ENCODE measurements at regions not wholly inside any gene's neighbourhood (a gene's known extent, or its start where the extent isn't known, plus 50 kb on each side); places are given as distances from the start of the nearest gene placed in this dataset.

- Histone ChIP-seq H3K27me3 (ENCODE audit: control insufficient read depth, insufficient read depth, low read length, poor library complexity, severe bottlenecking) (no peaks in the 10 kb centered on the region), H3K36me3 (ENCODE audit: control insufficient read depth, insufficient read depth, low read length) (no peaks in the 10 kb centered on the region), H3K9me3 (ENCODE audit: control insufficient read depth, low read length) (no peaks in the 10 kb centered on the region), H3K27ac (ENCODE audit: insufficient read depth, low read depth, low read length, poor library complexity, severe bottlenecking) (no peak overlapping the region), H3K4me1 (ENCODE audit: control insufficient read depth, insufficient read depth, low read length) (no peaks in the 10 kb centered on the region), H3K4me3 (ENCODE audit: insufficient read depth, low read depth, low read length) (no peak overlapping the region)
- 88 to 100% methylated on average over 2 of the region's 2 CpGs for WGBS, 2 experiments
These were observed 205.3 kb upstream of the DACH1 start for GRCh38 chr13:72072261-72072660.

DNA sequence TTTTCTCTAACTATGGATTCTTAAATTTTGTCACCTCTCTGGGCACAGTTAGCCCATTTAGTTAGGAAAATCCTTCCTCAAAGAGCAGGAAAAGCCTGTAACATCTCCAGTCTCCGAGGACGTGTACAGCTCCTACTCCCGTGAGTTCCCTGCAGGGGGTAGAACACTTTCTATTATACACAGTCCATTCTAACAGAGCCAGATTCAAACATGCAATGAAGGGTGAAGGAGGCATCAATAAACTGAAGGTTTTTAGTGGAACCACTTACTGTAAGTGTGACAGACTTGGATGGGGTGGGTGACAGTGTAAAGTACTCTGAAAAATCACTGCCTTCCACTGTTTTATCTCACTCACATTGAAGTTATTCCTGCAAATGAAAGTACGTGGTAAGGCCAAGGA, 204.7 kb upstream of the DACH1 start:
- WGBS, 2 experiments = 79 to 92% methylated on average over 2 to 4 of the region's 4 CpGs
- H3K9me3 ChIP-seq (ENCODE audit: control insufficient read depth, low read length) = no peaks in the 10 kb centered on the region
- no peak overlapping the region for H3K4me3 ChIP-seq (ENCODE audit: insufficient read depth, low read depth, low read length)
- H3K36me3 ChIP-seq (ENCODE audit: control insufficient read depth, insufficient read depth, low read length) = no peaks in the 10 kb centered on the region
- no peak overlapping the region for H3K27ac ChIP-seq (ENCODE audit: insufficient read depth, low read depth, low read length, poor library complexity, severe bottlenecking)
- no peaks in the 10 kb centered on the region for H3K4me1 ChIP-seq (ENCODE audit: control insufficient read depth, insufficient read depth, low read length)
- H3K27me3 ChIP-seq (ENCODE audit: control insufficient read depth, insufficient read depth, low read length, poor library complexity, severe bottlenecking) = no peaks in the 10 kb centered on the region

- no peaks in the 10 kb centered on the region for H3K9me3 ChIP-seq (ENCODE audit: control insufficient read depth, low read length)
- no peaks in the 10 kb centered on the region for H3K4me1 ChIP-seq (ENCODE audit: control insufficient read depth, insufficient read depth, low read length)
- H3K36me3 ChIP-seq (ENCODE audit: control insufficient read depth, insufficient read depth, low read length) = no peaks in the 10 kb centered on the region
- no peak overlapping the region for H3K4me3 ChIP-seq (ENCODE audit: insufficient read depth, low read depth, low read length)
- peaks cover 10% of the 10 kb centered on the region for H3K27me3 ChIP-seq (ENCODE audit: control insufficient read depth, insufficient read depth, low read length, poor library complexity, severe bottlenecking)
- WGBS, 2 experiments = 10 to 15% methylated on average over 7 of the region's 7 CpGs
- no peak overlapping the region for H3K27ac ChIP-seq (ENCODE audit: insufficient read depth, low read depth, low read length, poor library complexity, severe bottlenecking)
These were observed 195.6 kb upstream of the DACH1 start for GRCh38 chr13:72062566-72062965.

DNA sequence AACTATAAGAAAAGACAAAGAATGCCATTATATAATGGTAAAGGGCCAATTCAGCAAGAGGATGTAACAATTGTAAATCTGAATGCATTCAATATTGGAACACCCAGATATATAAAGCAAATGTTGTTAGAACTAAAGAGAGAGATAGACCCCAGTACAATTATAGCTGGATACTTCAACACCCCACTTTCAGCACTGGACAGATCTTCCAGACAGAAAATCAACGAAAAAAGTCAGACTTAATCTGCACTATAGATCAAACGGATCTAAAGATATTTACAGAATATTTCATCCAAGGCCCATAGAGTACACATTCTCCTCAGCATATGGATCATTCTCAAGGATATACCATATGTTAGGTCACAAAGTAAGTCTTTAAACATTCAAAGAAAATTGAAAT, 194.6 kb upstream of the DACH1 start:
- peaks cover 10% of the 10 kb centered on the region for H3K27me3 ChIP-seq (ENCODE audit: control insufficient read depth, insufficient read depth, low read length, poor library complexity, severe bottlenecking)
- no peak overlapping the region for H3K27ac ChIP-seq (ENCODE audit: insufficient read depth, low read depth, low read length, poor library complexity, severe bottlenecking)
- no peaks in the 10 kb centered on the region for H3K4me1 ChIP-seq (ENCODE audit: control insufficient read depth, insufficient read depth, low read length)
- WGBS, 2 experiments = 86 to 93% methylated on average over 2 of the region's 2 CpGs
- H3K36me3 ChIP-seq (ENCODE audit: control insufficient read depth, insufficient read depth, low read length) = no peaks in the 10 kb centered on the region
- no peaks in the 10 kb centered on the region for H3K9me3 ChIP-seq (ENCODE audit: control insufficient read depth, low read length)
- no peak overlapping the region for H3K4me3 ChIP-seq (ENCODE audit: insufficient read depth, low read depth, low read length)

DNA sequence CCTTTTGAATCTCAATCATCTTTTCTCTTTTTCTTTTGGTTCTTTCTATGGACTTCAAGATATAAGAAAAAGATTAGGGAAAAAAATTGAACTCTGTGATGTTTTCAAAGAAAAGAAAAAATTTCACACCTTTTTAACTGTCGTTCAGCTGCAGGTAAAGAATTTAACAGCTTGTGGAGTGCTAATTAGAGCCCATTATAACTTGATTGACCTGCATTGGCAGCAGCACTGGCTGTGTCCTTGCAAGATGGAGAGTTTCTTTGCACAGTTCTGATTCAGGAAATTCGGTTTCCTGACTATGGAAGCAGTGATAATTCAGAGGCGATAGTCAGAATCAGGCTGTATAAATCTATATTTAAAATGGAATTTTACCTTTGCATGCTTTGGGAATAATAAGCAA, 183.2 kb upstream of the DACH1 start:
- no peaks in the 10 kb centered on the region for H3K9me3 ChIP-seq (ENCODE audit: control insufficient read depth, low read length)
- H3K36me3 ChIP-seq (ENCODE audit: control insufficient read depth, insufficient read depth, low read length) = no peaks in the 10 kb centered on the region
- no peaks in the 10 kb centered on the region for H3K27me3 ChIP-seq (ENCODE audit: control insufficient read depth, insufficient read depth, low read length, poor library complexity, severe bottlenecking)
- 58 to 62% methylated on average over 3 of the region's 3 CpGs for WGBS, 2 experiments
- H3K27ac ChIP-seq (ENCODE audit: insufficient read depth, low read depth, low read length, poor library complexity, severe bottlenecking) = no peak overlapping the region
- no peak overlapping the region for H3K4me3 ChIP-seq (ENCODE audit: insufficient read depth, low read depth, low read length)
- no peaks in the 10 kb centered on the region for H3K4me1 ChIP-seq (ENCODE audit: control insufficient read depth, insufficient read depth, low read length)

DNA sequence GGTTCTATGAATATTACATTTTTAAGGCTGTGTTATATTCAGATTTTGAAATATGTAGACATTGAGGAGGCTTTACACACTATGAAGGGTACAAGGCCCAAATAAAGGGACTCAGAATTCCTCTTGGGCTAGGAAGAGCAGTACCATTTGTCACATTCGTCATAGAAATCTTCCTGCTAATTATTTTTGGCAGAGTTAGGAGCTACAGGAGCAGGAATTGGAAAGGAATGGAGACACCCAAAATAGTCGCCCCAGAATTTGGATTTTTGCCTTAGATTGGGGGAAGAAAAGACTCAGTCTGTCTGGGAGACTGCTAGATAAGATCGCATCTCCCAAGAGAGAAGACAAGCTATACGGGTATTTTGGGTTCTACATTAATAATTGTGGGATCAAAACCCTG, 176.4 kb upstream of the DACH1 start:
- H3K27me3 ChIP-seq (ENCODE audit: control insufficient read depth, insufficient read depth, low read length, poor library complexity, severe bottlenecking) = no peaks in the 10 kb centered on the region
- H3K9me3 ChIP-seq (ENCODE audit: control insufficient read depth, low read length) = no peaks in the 10 kb centered on the region
- H3K36me3 ChIP-seq (ENCODE audit: control insufficient read depth, insufficient read depth, low read length) = no peaks in the 10 kb centered on the region
- H3K4me3 ChIP-seq (ENCODE audit: insufficient read depth, low read depth, low read length) = no peak overlapping the region
- no peak overlapping the region for H3K27ac ChIP-seq (ENCODE audit: insufficient read depth, low read depth, low read length, poor library complexity, severe bottlenecking)
- WGBS, 2 experiments = 96 to 97% methylated on average over 4 of the region's 4 CpGs
- no peaks in the 10 kb centered on the region for H3K4me1 ChIP-seq (ENCODE audit: control insufficient read depth, insufficient read depth, low read length)

DNA sequence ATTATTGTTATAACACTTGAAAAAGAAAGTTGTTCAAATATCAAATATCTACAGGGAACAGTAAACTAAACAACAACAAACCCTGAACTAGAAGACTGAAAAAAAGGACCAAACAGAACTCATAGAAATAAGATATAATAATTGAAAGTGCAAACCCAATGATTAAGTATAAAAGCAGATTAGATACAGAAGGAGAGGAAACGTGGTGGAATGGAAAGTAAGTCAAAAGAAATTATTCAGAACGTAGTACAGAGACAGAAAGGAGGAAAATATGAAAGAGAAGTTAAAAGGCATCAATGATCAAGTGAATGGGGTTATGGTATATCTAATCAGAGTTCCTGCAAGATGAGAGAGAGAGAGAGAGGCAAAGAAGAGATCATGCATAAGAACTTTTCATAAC, 174.2 kb upstream of the DACH1 start:
- H3K27me3 ChIP-seq (ENCODE audit: control insufficient read depth, insufficient read depth, low read length, poor library complexity, severe bottlenecking) = no peaks in the 10 kb centered on the region
- WGBS, 2 experiments = 87 to 88% methylated on average over 2 of the region's 2 CpGs
- H3K27ac ChIP-seq (ENCODE audit: insufficient read depth, low read depth, low read length, poor library complexity, severe bottlenecking) = no peak overlapping the region
- H3K36me3 ChIP-seq (ENCODE audit: control insufficient read depth, insufficient read depth, low read length) = no peaks in the 10 kb centered on the region
- no peaks in the 10 kb centered on the region for H3K4me1 ChIP-seq (ENCODE audit: control insufficient read depth, insufficient read depth, low read length)
- no peaks in the 10 kb centered on the region for H3K9me3 ChIP-seq (ENCODE audit: control insufficient read depth, low read length)
- H3K4me3 ChIP-seq (ENCODE audit: insufficient read depth, low read depth, low read length) = no peak overlapping the region

GRCh38 chr13:72039126-72039525, 172.1 kb upstream of the DACH1 start:
- no peaks in the 10 kb centered on the region for H3K9me3 ChIP-seq (ENCODE audit: control insufficient read depth, low read length)
- no peak overlapping the region for H3K27ac ChIP-seq (ENCODE audit: insufficient read depth, low read depth, low read length, poor library complexity, severe bottlenecking)
- H3K36me3 ChIP-seq (ENCODE audit: control insufficient read depth, insufficient read depth, low read length) = no peaks in the 10 kb centered on the region
- no peaks in the 10 kb centered on the region for H3K27me3 ChIP-seq (ENCODE audit: control insufficient read depth, insufficient read depth, low read length, poor library complexity, severe bottlenecking)
- H3K4me3 ChIP-seq (ENCODE audit: insufficient read depth, low read depth, low read length) = no peak overlapping the region
- WGBS, 2 experiments = 89 to 100% methylated on average over 3 of the region's 3 CpGs
- no peaks in the 10 kb centered on the region for H3K4me1 ChIP-seq (ENCODE audit: control insufficient read depth, insufficient read depth, low read length)

DNA sequence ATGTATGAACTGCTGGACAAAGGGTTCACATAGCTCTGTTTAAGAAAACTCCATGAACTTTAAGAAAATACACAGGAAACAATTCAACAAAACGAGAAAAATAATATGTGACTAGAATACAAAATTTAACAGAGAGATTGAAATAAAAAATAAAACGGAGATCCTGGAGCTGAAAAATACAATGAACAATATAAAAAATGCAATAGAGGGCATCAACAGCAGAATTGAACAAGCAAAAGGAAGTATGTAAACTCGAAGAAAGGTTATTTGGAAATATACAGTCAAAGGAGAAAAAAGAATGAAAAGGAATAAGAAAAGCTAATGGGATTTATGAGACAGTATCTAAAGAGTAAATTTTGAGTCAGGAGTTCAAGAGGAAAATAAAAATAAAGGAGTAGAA, 163.0 kb upstream of the DACH1 start:
- no peak overlapping the region for H3K4me3 ChIP-seq (ENCODE audit: insufficient read depth, low read depth, low read length)
- H3K27me3 ChIP-seq (ENCODE audit: control insufficient read depth, insufficient read depth, low read length, poor library complexity, severe bottlenecking) = no peaks in the 10 kb centered on the region
- H3K4me1 ChIP-seq (ENCODE audit: control insufficient read depth, insufficient read depth, low read length) = no peaks in the 10 kb centered on the region
- no peaks in the 10 kb centered on the region for H3K36me3 ChIP-seq (ENCODE audit: control insufficient read depth, insufficient read depth, low read length)
- WGBS, 2 experiments = 93 to 98% methylated on average over 2 to 3 of the region's 3 CpGs
- peaks cover 2% of the 10 kb centered on the region for H3K9me3 ChIP-seq (ENCODE audit: control insufficient read depth, low read length)
- no peak overlapping the region for H3K27ac ChIP-seq (ENCODE audit: insufficient read depth, low read depth, low read length, poor library complexity, severe bottlenecking)

DNA sequence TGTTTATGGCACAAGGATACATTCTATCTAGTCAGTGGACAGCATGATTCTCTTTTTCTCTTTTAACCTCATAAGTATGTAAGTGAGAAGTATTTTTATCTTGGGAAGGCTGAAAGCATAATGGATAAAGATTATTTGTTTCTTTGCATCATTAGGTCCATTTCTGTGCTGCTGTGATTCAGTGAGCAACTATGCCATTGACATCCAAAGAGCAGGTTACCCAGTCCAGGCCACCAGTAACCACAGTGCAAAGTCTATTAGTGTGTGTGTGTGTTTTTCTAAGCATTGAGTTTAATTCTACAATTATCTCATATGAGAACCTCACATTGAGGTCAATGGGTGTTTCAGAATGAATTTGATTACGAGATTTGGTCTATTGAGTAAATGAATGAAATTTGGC, 158.8 kb upstream of the DACH1 start:
- no peak overlapping the region for H3K4me3 ChIP-seq (ENCODE audit: insufficient read depth, low read depth, low read length)
- no peaks in the 10 kb centered on the region for H3K36me3 ChIP-seq (ENCODE audit: control insufficient read depth, insufficient read depth, low read length)
- H3K9me3 ChIP-seq (ENCODE audit: control insufficient read depth, low read length) = no peaks in the 10 kb centered on the region
- no peak overlapping the region for H3K27ac ChIP-seq (ENCODE audit: insufficient read depth, low read depth, low read length, poor library complexity, severe bottlenecking)
- H3K4me1 ChIP-seq (ENCODE audit: control insufficient read depth, insufficient read depth, low read length) = no peaks in the 10 kb centered on the region
- no peaks in the 10 kb centered on the region for H3K27me3 ChIP-seq (ENCODE audit: control insufficient read depth, insufficient read depth, low read length, poor library complexity, severe bottlenecking)
- WGBS, 2 experiments = 100% methylated on average over 1 of the region's 1 CpG; no CpG with 5 or more reads in 1 of the 2 experiments

GRCh38 chr13:72023895-72024294, 156.9 kb upstream of the DACH1 start:
- Histone ChIP-seq H3K9me3 (ENCODE audit: control insufficient read depth, low read length) (no peaks in the 10 kb centered on the region), H3K4me1 (ENCODE audit: control insufficient read depth, insufficient read depth, low read length) (no peaks in the 10 kb centered on the region), H3K27me3 (ENCODE audit: control insufficient read depth, insufficient read depth, low read length, poor library complexity, severe bottlenecking) (no peaks in the 10 kb centered on the region), H3K4me3 (ENCODE audit: insufficient read depth, low read depth, low read length) (no peak overlapping the region), H3K27ac (ENCODE audit: insufficient read depth, low read depth, low read length, poor library complexity, severe bottlenecking) (no peak overlapping the region), H3K36me3 (ENCODE audit: control insufficient read depth, insufficient read depth, low read length) (no peaks in the 10 kb centered on the region)
- WGBS, 2 experiments = 93 to 98% methylated on average over 6 of the region's 6 CpGs
